ENCODE measurements at regions not wholly inside any gene's neighbourhood (a gene's known extent, or its start where the extent isn't known, plus 50 kb on each side); places are given as distances from the start of the nearest gene placed in this dataset.

DNA sequence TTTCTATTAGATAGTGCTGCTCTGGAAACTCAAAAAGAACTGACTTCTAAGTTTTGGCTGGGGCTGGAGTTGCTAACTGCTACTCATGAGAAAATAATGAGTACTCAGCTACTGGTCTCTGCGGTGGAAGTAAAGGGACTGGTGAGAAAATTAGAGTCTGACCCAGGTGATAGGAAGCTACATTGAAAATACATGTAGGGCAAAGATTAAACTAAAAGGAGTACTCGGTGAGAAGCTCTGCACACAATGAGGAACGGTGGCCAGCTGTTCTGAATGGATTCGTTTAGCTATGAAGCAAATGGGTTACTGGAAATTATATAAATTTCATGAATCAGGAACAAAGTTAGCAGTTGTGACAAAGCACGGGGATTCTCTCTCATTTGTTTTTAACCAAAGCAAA, 512.9 kb upstream of the SGO1 start:
- no peak for TF ChIP-seq EZH2 (IDR thresholded peaks at IDR 0.05; ENCODE audit: borderline replicate concordance, low read length)
- TF ChIP-seq, protein P1, sequence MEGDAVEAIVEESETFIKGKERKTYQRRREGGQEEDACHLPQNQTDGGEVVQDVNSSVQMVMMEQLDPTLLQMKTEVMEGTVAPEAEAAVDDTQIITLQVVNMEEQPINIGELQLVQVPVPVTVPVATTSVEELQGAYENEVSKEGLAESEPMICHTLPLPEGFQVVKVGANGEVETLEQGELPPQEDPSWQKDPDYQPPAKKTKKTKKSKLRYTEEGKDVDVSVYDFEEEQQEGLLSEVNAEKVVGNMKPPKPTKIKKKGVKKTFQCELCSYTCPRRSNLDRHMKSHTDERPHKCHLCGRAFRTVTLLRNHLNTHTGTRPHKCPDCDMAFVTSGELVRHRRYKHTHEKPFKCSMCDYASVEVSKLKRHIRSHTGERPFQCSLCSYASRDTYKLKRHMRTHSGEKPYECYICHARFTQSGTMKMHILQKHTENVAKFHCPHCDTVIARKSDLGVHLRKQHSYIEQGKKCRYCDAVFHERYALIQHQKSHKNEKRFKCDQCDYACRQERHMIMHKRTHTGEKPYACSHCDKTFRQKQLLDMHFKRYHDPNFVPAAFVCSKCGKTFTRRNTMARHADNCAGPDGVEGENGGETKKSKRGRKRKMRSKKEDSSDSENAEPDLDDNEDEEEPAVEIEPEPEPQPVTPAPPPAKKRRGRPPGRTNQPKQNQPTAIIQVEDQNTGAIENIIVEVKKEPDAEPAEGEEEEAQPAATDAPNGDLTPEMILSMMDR (conservative IDR thresholded peaks at IDR 0.05 in 1 of 2, IDR thresholded peaks at IDR 0.05 in 1 of 2; ENCODE audit: extremely low read depth in 1 of 2, insufficient read depth in 1 of 2, low read depth in 1 of 2, low read length in 2 of 2): no peak

All from mammary epithelial cell (primary cell).